Ovary (tissue), 7 donors: ENCODE measurements at regions not wholly inside any gene's neighbourhood (a gene's known extent, or its start where the extent isn't known, plus 50 kb on each side); places are given as distances from the start of the nearest gene placed in this dataset.

ENCODE experiments used
- DNase-seq, 5 donors: peaks; one replicate each; pipeline ENCODE4 v3.0.0-alpha.2; 2019 to 2020
- H3K27ac ChIP-seq, 2 donors: fragments of 200-600 bp; one replicate each; pipeline versions ENCODE4 v1.5.1 to v1.8.0; 2019 to 2022
- H3K27me3 ChIP-seq: fragments of 200-600 bp; one replicate; pipeline ENCODE4 v1.8.0; 2022
- H3K36me3 ChIP-seq: fragments of 200-600 bp; sonication (generic); one replicate; pipeline ENCODE4 v1.5.1; 2019
- H3K4me1 ChIP-seq: one replicate; pipeline ENCODE4 v1.8.1; 2013; ENCODE audit warnings: mild to moderate bottlenecking, moderate library complexity; ENCODE audit not compliant: insufficient read depth
- H3K4me3 ChIP-seq: fragments of 200-600 bp; sonication (generic); one replicate; pipeline ENCODE4 v1.5.1; 2017
- H3K9me3 ChIP-seq, 2 donors: fragments of 200-600 bp in 1 of 2; sonication (generic) in 1 of 2; one replicate each; pipeline versions ENCODE4 v1.5.1 to v1.8.1; 2013 to 2019; ENCODE audit warnings: mild to moderate bottlenecking in 1 of 2, moderate library complexity in 1 of 2
- EP300 ChIP-seq: sonication (generic); formaldehyde crosslinking; IDR thresholded peaks from one replicate; pipeline ENCODE4 v1.6.1; 2017; ENCODE audit warnings: antibody characterized with exemption
- POLR2A ChIP-seq: fragments of 450-650 bp; IDR thresholded peaks from one replicate; pipeline ENCODE4 v1.6.1; 2017; ENCODE audit warnings: antibody characterized with exemption, mild to moderate bottlenecking, moderate library complexity
- WGBS, 3 donors: extraction: QIAGEN DNeasy Blood & Tissue Kit in 1 of 3; methylation state at CpG; one replicate each; pipeline versions ENCODE4 v1.1.5 to v1.1.7; 2013 to 2017; 5-methylcytosine and 5-hydroxymethylcytosine counted together
- intact Hi-C, 4 donors: fragments of 100-400 bp; cut with DNase I; formaldehyde crosslinking; loops; one replicate each; pipeline versions ENCODE4 v1.11.0 to v1.15.1; 2022 to 2023
- TF ChIP-seq, protein P1 (sequence below), 3 donors: fragments of 450-650 bp in 2 of 3; fragments of 200-600 bp in 1 of 3; IDR thresholded peaks; one replicate each; pipeline versions ENCODE4 v1.5.1 to v1.8.0; 2016 to 2022; ENCODE audit warnings: antibody characterized with exemption in 3 of 3, mild to moderate bottlenecking in 1 of 3
- donor health status: DM: no; HTN: no; CAD: no; lungs with moderate emphysema.
- donor health status: DM: no; HTN: no; CAD: no.
- donor health status: Bipolar disorder and iron deficiency.
- donor health status: DM: no; HTN: no; CAD: no.
- donor health status: DM: yes; HTN: yes; CAD: no.

DNA sequence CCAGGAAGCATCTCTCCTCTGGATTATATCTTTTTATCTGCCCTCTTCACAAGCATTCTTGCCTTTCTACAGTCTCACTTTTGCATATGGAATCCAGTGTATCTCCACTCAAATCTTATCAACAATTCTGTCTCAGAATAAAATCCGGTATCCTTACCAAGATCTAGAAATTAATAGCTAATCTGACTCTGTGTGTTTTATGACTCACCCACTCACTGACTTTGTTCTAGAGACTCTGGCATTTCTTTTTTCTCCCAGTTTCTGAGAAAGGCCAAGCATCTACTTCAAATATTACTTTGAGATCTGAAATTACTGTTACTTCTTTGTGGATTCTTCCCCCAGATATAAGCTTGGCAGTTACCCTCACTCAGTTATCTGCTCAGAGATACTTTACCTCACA lies 913.5 kb upstream of the ATXN8OS start:
- Histone ChIP-seq H3K36me3 (no peaks in the 10 kb centered on the region), H3K27ac (no peak overlapping the region), H3K27me3 (no peaks in the 10 kb centered on the region), H3K9me3 (no peaks in the 10 kb centered on the region), H3K4me1 (no peaks in the 10 kb centered on the region), H3K4me3 (no peak overlapping the region)
- TF ChIP-seq POLR2A (no peak), EP300 (no peak)
- TF ChIP-seq, protein P1, sequence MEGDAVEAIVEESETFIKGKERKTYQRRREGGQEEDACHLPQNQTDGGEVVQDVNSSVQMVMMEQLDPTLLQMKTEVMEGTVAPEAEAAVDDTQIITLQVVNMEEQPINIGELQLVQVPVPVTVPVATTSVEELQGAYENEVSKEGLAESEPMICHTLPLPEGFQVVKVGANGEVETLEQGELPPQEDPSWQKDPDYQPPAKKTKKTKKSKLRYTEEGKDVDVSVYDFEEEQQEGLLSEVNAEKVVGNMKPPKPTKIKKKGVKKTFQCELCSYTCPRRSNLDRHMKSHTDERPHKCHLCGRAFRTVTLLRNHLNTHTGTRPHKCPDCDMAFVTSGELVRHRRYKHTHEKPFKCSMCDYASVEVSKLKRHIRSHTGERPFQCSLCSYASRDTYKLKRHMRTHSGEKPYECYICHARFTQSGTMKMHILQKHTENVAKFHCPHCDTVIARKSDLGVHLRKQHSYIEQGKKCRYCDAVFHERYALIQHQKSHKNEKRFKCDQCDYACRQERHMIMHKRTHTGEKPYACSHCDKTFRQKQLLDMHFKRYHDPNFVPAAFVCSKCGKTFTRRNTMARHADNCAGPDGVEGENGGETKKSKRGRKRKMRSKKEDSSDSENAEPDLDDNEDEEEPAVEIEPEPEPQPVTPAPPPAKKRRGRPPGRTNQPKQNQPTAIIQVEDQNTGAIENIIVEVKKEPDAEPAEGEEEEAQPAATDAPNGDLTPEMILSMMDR (IDR thresholded peaks at IDR 0.05): no peak
- no peak for DNase-seq
- intact Hi-C loops: no loop called here
- WGBS, 3 donors: 71 to 92% (median 83%) methylated on average over 1 of the region's 1 CpG

DNA sequence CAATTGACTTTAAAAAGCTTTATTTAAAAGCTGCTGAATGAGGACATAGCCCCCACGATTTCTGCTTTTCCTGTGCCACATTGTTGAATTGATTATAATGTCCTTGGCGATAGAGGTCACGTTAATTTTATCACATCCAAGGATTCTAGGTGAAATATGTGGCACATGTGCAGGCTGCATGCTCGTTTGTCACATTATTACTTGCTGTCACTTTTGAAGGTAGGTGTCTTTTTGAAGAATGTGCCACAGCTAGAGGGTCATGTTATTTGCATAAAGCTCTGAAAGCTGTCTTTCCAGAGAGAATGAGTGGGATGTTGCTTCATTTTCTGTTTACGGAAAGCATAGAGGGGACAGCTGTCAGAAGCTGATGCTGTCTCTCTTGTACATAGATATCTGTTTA lies 927.6 kb upstream of the ATXN8OS start:
- intact Hi-C loops: no loop called here
- DNase-seq: no peak
- no peak for TF ChIP-seq POLR2A
- TF ChIP-seq, protein P1 (IDR thresholded peaks at IDR 0.05): no peak
- no peak for TF ChIP-seq EP300
- Histone ChIP-seq H3K27ac (no peak overlapping the region), H3K4me1 (no peaks in the 10 kb centered on the region), H3K36me3 (no peaks in the 10 kb centered on the region), H3K4me3 (no peak overlapping the region), H3K9me3 (no peaks in the 10 kb centered on the region), H3K27me3 (no peaks in the 10 kb centered on the region)
- WGBS, 3 donors: 57 to 68% (median 67%) methylated on average over 5 of the region's 5 CpGs

DNA sequence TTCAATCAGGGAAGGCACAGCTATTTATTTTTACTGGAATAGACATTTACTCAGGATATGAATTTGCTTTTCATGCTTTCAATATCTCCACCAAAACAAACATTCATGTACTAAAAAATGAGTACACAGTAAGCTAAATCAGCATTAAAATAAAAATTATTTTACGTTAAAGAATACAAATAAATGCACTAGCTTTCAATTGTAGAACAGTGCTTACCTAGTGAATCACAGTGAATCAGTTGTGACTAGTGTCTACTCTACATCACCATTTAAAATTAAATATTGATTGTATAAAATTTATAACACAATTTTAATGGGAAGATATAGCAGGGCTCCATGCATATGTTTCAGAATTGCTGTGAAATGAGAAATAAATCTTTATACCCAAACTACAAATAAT lies 929.6 kb upstream of the ATXN8OS start:
- intact Hi-C loops: no loop called here
- no peaks in the 10 kb centered on the region for H3K4me1 ChIP-seq
- no peaks in the 10 kb centered on the region for H3K36me3 ChIP-seq
- H3K4me3 ChIP-seq: no peak overlapping the region
- 45 to 90% (median 68%) methylated on average over 1 of the region's 1 CpG for WGBS, 3 donors
- no peaks in the 10 kb centered on the region for H3K9me3 ChIP-seq
- TF ChIP-seq, protein P1 (IDR thresholded peaks at IDR 0.05): no peak
- TF ChIP-seq EP300: no peak
- no peak for TF ChIP-seq POLR2A
- no peak for DNase-seq
- no peaks in the 10 kb centered on the region for H3K27me3 ChIP-seq
- no peak overlapping the region for H3K27ac ChIP-seq

DNA sequence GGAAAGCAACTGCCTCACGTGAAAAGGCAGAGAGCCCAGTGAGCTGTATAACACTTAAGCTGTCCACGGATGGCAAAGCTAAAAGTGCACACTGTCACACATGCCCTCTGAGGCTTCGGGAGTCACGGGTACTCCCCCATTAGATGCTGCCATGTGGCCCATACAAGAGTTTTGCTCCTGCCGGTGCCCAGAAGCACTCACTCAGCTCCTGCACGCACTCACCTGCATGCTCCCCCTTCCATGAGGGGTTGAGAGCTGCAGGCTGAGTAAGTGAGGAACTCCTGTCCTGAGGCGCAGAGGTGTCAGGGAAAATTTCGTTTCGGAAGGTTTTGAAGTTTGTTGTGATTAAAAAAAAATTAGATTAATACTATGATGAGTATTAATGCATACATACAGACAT lies 939.2 kb upstream of the ATXN8OS start:
- Histone ChIP-seq H3K9me3 (no peaks in the 10 kb centered on the region), H3K27ac (no peak overlapping the region), H3K4me3 (no peak overlapping the region), H3K4me1 (no peaks in the 10 kb centered on the region), H3K36me3 (no peaks in the 10 kb centered on the region), H3K27me3 (no peaks in the 10 kb centered on the region)
- WGBS, 3 donors: 86 to 93% (median 91%) methylated on average over 9 of the region's 9 CpGs
- intact Hi-C loops: no loop called here
- no peak for DNase-seq
- TF ChIP-seq EP300 (no peak), POLR2A (no peak)
- TF ChIP-seq, protein P1 (IDR thresholded peaks at IDR 0.05): no peak

DNA sequence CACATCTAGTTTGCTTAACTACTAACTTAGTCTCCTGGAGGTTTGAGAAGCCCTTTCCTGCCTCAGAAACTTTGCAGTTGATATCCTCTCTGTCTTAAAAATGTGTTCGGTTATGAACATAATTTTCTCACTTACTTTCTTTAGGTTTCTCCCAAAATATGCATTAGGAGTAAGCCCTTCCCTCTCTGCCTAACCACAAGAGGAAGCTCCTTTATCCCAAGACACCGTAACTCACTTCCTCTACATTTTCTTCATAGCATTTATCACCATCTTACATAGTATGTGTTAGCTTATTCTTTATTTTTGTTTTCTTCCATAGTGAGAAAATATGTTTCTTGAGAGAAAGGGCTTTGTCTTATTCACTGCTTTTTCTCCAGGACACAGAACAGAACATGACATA lies 952.5 kb upstream of the ATXN8OS start:
- intact Hi-C loops: no loop called here
- TF ChIP-seq, protein P1 (IDR thresholded peaks at IDR 0.05): no peak
- no peak for TF ChIP-seq POLR2A
- no peak for TF ChIP-seq EP300
- Histone ChIP-seq H3K9me3 (no peaks in the 10 kb centered on the region), H3K27me3 (no peaks in the 10 kb centered on the region), H3K4me3 (no peak overlapping the region), H3K36me3 (no peaks in the 10 kb centered on the region), H3K4me1 (no peaks in the 10 kb centered on the region), H3K27ac (no peak overlapping the region)
- 80 to 95% (median 84%) methylated on average over 2 of the region's 2 CpGs for WGBS, 3 donors
- no peak for DNase-seq
